Effector memory CD8-positive, alpha-beta T cell (primary cell): ENCODE measurements at regions not wholly inside any gene's neighbourhood (a gene's known extent, or its start where the extent isn't known, plus 50 kb on each side); places are given as distances from the start of the nearest gene placed in this dataset.
"Not testable (repeated sequence)": the region's sequence is repeated elsewhere in the genome, so short reads cannot be mapped to it uniquely, and the experiment has no call there.

Experiments
- ATAC-seq: fragments of 150-1000 bp; cut with Tn5 transposase; replicated peaks from 2 replicates; pipeline ENCODE4 v1.10.0; 2021; ENCODE audit warnings: mild to moderate bottlenecking, moderate library complexity
- DNase-seq, 3 experiments: peaks; one replicate each; pipeline ENCODE4 v3.0.0; 2021
- H3K27ac Mint-ChIP-seq, 2 donors: one replicate each; pipeline ENCODE4 v1.8.0; 2022; ENCODE audit warnings: mild to moderate bottlenecking in 2 of 2, mixed read lengths in 2 of 2, moderate library complexity in 2 of 2
- H3K27me3 Mint-ChIP-seq, 2 donors: one replicate each; pipeline ENCODE4 v1.8.0; 2022; ENCODE audit warnings: mixed read lengths in 2 of 2
- H3K36me3 Mint-ChIP-seq: one replicate; pipeline ENCODE4 v1.8.0; 2022; ENCODE audit warnings: mild to moderate bottlenecking, moderate library complexity, mixed read lengths; ENCODE audit not compliant: insufficient read depth
- H3K4me1 Mint-ChIP-seq, 2 donors: one replicate each; pipeline ENCODE4 v1.8.0; 2022; ENCODE audit warnings: low read depth in 2 of 2, mixed read lengths in 2 of 2
- H3K4me3 Mint-ChIP-seq, 2 donors: one replicate each; pipeline ENCODE4 v1.8.0; 2022; ENCODE audit warnings: mild to moderate bottlenecking in 2 of 2, mixed read lengths in 2 of 2, moderate library complexity in 2 of 2
- H3K9me3 Mint-ChIP-seq, 2 donors: one replicate each; pipeline ENCODE4 v1.8.0; 2022; ENCODE audit warnings: mixed read lengths in 2 of 2

GRCh38 chr13:81089371-81090157 is 748.6 kb upstream of the SPRY2 start:
- Mint-ChIP-seq H3K9me3 (peaks cover 0 to 2% of the 10 kb centered on the region in 2 donors), H3K36me3 (no peaks in the 10 kb centered on the region), H3K27me3 (no peaks in the 10 kb centered on the region), H3K27ac (no peak overlapping the region), H3K4me1 (no peaks in the 10 kb centered on the region), H3K4me3 (no peak overlapping the region)
- ATAC-seq: no peak
- no peak for DNase-seq

GRCh38 chr13:81080911-81081454 is 740.1 kb upstream of the SPRY2 start:
- Mint-ChIP-seq H3K27me3 (no peaks in the 10 kb centered on the region), H3K4me3 (no peak overlapping the region), H3K4me1 (no peaks in the 10 kb centered on the region), H3K27ac (no peak overlapping the region), H3K36me3 (no peaks in the 10 kb centered on the region), H3K9me3 (peaks cover 0 to 2% of the 10 kb centered on the region in 2 donors)
- ATAC-seq (no peak), DNase-seq (no peak)

- no peak for ATAC-seq
- H3K9me3 Mint-ChIP-seq: peaks cover 0 to 4% of the 10 kb centered on the region in 2 donors
- no peaks in the 10 kb centered on the region for H3K4me1 Mint-ChIP-seq
- no peaks in the 10 kb centered on the region for H3K36me3 Mint-ChIP-seq
- DNase-seq: no peak
- no peaks in the 10 kb centered on the region for H3K27me3 Mint-ChIP-seq
- no peak overlapping the region for H3K4me3 Mint-ChIP-seq
- H3K27ac Mint-ChIP-seq: no peak overlapping the region
Measured at GRCh38 chr13:81078048-81078447, 737.1 kb upstream of the SPRY2 start.

GRCh38 chr13:81069822-81070221 is 728.9 kb upstream of the SPRY2 start:
- H3K27me3 Mint-ChIP-seq, H3K27ac Mint-ChIP-seq, H3K4me1 Mint-ChIP-seq, H3K36me3 Mint-ChIP-seq, H3K9me3 Mint-ChIP-seq, H3K4me3 Mint-ChIP-seq, ATAC-seq, DNase-seq: not testable (repeated sequence)

GRCh38 chr13:81058916-81059290 is 718.0 kb upstream of the SPRY2 start:
- ATAC-seq (no peak), DNase-seq (no peak)
- Mint-ChIP-seq H3K4me1 (no peaks in the 10 kb centered on the region), H3K36me3 (no peaks in the 10 kb centered on the region), H3K9me3 (no peaks in the 10 kb centered on the region), H3K4me3 (no peak overlapping the region), H3K27me3 (no peaks in the 10 kb centered on the region), H3K27ac (no peak overlapping the region)

- ATAC-seq (no peak), DNase-seq (no peak)
- Mint-ChIP-seq H3K4me1 (no peaks in the 10 kb centered on the region), H3K36me3 (no peaks in the 10 kb centered on the region), H3K9me3 (no peaks in the 10 kb centered on the region), H3K27me3 (no peaks in the 10 kb centered on the region), H3K27ac (no peak overlapping the region), H3K4me3 (no peak overlapping the region)
Measured at GRCh38 chr13:81058211-81058915, 717.4 kb upstream of the SPRY2 start.

GRCh38 chr13:81051873-81052272 is 710.9 kb upstream of the SPRY2 start:
- no peaks in the 10 kb centered on the region for H3K9me3 Mint-ChIP-seq
- H3K4me1 Mint-ChIP-seq: no peaks in the 10 kb centered on the region
- H3K27ac Mint-ChIP-seq: no peak overlapping the region
- H3K36me3 Mint-ChIP-seq: no peaks in the 10 kb centered on the region
- DNase-seq (no peak), ATAC-seq (no peak)
- no peaks in the 10 kb centered on the region for H3K27me3 Mint-ChIP-seq
- no peak overlapping the region for H3K4me3 Mint-ChIP-seq

GRCh38 chr13:81048026-81048461 is 707.1 kb upstream of the SPRY2 start:
- no peak overlapping the region for H3K4me3 Mint-ChIP-seq
- no peaks in the 10 kb centered on the region for H3K4me1 Mint-ChIP-seq
- H3K36me3 Mint-ChIP-seq: no peaks in the 10 kb centered on the region
- peaks cover 0 to 5% of the 10 kb centered on the region in 2 donors for H3K9me3 Mint-ChIP-seq
- H3K27ac Mint-ChIP-seq: no peak overlapping the region
- ATAC-seq (no peak), DNase-seq (no peak)
- H3K27me3 Mint-ChIP-seq: no peaks in the 10 kb centered on the region

GRCh38 chr13:81041761-81042160 is 700.8 kb upstream of the SPRY2 start:
- Mint-ChIP-seq H3K27ac (no peak overlapping the region), H3K36me3 (no peaks in the 10 kb centered on the region), H3K4me1 (no peaks in the 10 kb centered on the region), H3K27me3 (no peaks in the 10 kb centered on the region), H3K9me3 (peaks cover 2 to 12% of the 10 kb centered on the region in 2 donors), H3K4me3 (no peak overlapping the region)
- no peak for ATAC-seq
- DNase-seq: no peak

- H3K27me3 Mint-ChIP-seq: no peaks in the 10 kb centered on the region
- no peak overlapping the region for H3K27ac Mint-ChIP-seq
- ATAC-seq (no peak), DNase-seq (no peak)
- no peak overlapping the region for H3K4me3 Mint-ChIP-seq
- peaks cover 0 to 12% of the 10 kb centered on the region in 2 donors for H3K9me3 Mint-ChIP-seq
- H3K4me1 Mint-ChIP-seq: no peaks in the 10 kb centered on the region
- H3K36me3 Mint-ChIP-seq: no peaks in the 10 kb centered on the region
Measured at GRCh38 chr13:81031996-81032395, 691.1 kb upstream of the SPRY2 start.

GRCh38 chr13:81025091-81025490 is 684.2 kb upstream of the SPRY2 start:
- no peak for ATAC-seq
- H3K27ac Mint-ChIP-seq: no peak overlapping the region

GRCh38 chr13:81021284-81021840 is 680.4 kb upstream of the SPRY2 start:
- ATAC-seq (no peak), DNase-seq (no peak)
- no peak overlapping the region for H3K27ac Mint-ChIP-seq
- no peaks in the 10 kb centered on the region for H3K36me3 Mint-ChIP-seq
- peaks cover 2 to 4% of the 10 kb centered on the region in 2 donors for H3K9me3 Mint-ChIP-seq
- H3K27me3 Mint-ChIP-seq: no peaks in the 10 kb centered on the region
- H3K4me1 Mint-ChIP-seq: no peaks in the 10 kb centered on the region
- no peak overlapping the region for H3K4me3 Mint-ChIP-seq

More at GRCh38 chr13:81025091-81025490, 684.2 kb upstream of the SPRY2 start:
- H3K4me3 Mint-ChIP-seq: no peak overlapping the region
- no peaks in the 10 kb centered on the region for H3K36me3 Mint-ChIP-seq
- H3K4me1 Mint-ChIP-seq: no peaks in the 10 kb centered on the region
- H3K27me3 Mint-ChIP-seq: no peaks in the 10 kb centered on the region
- H3K9me3 Mint-ChIP-seq: peaks cover 0 to 4% of the 10 kb centered on the region in 2 donors
- DNase-seq: no peak

- no peaks in the 10 kb centered on the region for H3K36me3 Mint-ChIP-seq
- no peak overlapping the region for H3K4me3 Mint-ChIP-seq
- ATAC-seq (no peak), DNase-seq (no peak)
- no peaks in the 10 kb centered on the region for H3K4me1 Mint-ChIP-seq
- no peaks in the 10 kb centered on the region for H3K27me3 Mint-ChIP-seq
- H3K9me3 Mint-ChIP-seq: peaks cover 7 to 11% of the 10 kb centered on the region in 2 donors
- no peak overlapping the region for H3K27ac Mint-ChIP-seq
Measured at GRCh38 chr13:81020010-81020409, 679.1 kb upstream of the SPRY2 start.
